Caco-2 (cell line): ENCODE measurements at regions not wholly inside any gene's neighbourhood (a gene's known extent, or its start where the extent isn't known, plus 50 kb on each side); places are given as distances from the start of the nearest gene placed in this dataset.

Source experiments
- BruUV-seq: library from RNA; stranded (reverse); fragments of 400-500 nt; replicated peaks from 2 replicates; lab custom pipeline; 2021; lab: Mats Ljungman, UMichigan
- CTCF ChIA-PET: fragments of 300-600 bp; sonication (Branson Sonifier 250); formaldehyde crosslinking; loops from one replicate; lab custom pipeline; 2022; ENCODE audit warnings: antibody characterized with exemption; lab: Charles Lee
- POLR2A ChIA-PET: fragments of 300-600 bp; sonication (Branson Sonifier 250); formaldehyde crosslinking; loops from one replicate; lab custom pipeline; 2022; ENCODE audit warnings: antibody characterized with exemption; lab: Charles Lee
- DNase-seq, 2 experiments: peaks; one replicate each; pipeline versions ENCODE4 v3.0.0 to v3.0.0-alpha.2; 2020 to 2022
- H3K27me3 ChIP-seq: replicated peaks from 2 replicates; pipeline ENCODE4 v1.6.0; 2011; ENCODE audit warnings: low read length; ENCODE audit not compliant: control insufficient read depth, insufficient read depth
- H3K36me3 ChIP-seq: 2 replicates; pipeline ENCODE4 v1.5.1; 2011; ENCODE audit warnings: low read length; ENCODE audit not compliant: control insufficient read depth, insufficient read depth
- H3K4me1 ChIP-seq: fragments of 250-450 bp; sonication (Bioruptor Pico); 2 replicates; pipeline ENCODE4 v1.5.1; 2020; ENCODE audit warnings: mild to moderate bottlenecking
- H3K4me3 ChIP-seq: 2 replicates; pipeline ENCODE4 v1.5.1; 2011; ENCODE audit warnings: low read depth, mild to moderate bottlenecking, control low read depth, low read length
- H3K9me3 ChIP-seq: fragments of 250-450 bp; sonication (Bioruptor Pico); 2 replicates; pipeline ENCODE4 v1.5.1; 2020; ENCODE audit warnings: mild to moderate bottlenecking, moderate library complexity
- H3K27ac Mint-ChIP-seq: one replicate; pipeline ENCODE4 v1.8.0; 2022; ENCODE audit warnings: mixed read lengths; ENCODE audit not compliant: unreplicated experiment
- H3K27me3 Mint-ChIP-seq: one replicate; pipeline ENCODE4 v1.8.0; 2022; ENCODE audit warnings: mixed read lengths; ENCODE audit not compliant: insufficient read depth, unreplicated experiment
- H3K36me3 Mint-ChIP-seq: one replicate; pipeline ENCODE4 v1.8.0; 2022; ENCODE audit warnings: mild to moderate bottlenecking, mixed read lengths; ENCODE audit not compliant: insufficient read depth, unreplicated experiment
- H3K4me1 Mint-ChIP-seq: one replicate; pipeline ENCODE4 v1.8.0; 2022; ENCODE audit warnings: low read depth, mixed read lengths; ENCODE audit not compliant: unreplicated experiment
- H3K4me3 Mint-ChIP-seq: one replicate; pipeline ENCODE4 v1.8.0; 2022; ENCODE audit warnings: mild to moderate bottlenecking, moderate library complexity, mixed read lengths; ENCODE audit not compliant: unreplicated experiment
- H3K9me3 Mint-ChIP-seq: one replicate; pipeline ENCODE4 v1.8.0; 2022; ENCODE audit warnings: mixed read lengths; ENCODE audit not compliant: unreplicated experiment
- intact Hi-C: fragments of 100-400 bp; cut with micrococcal nuclease; formaldehyde crosslinking; loops from one replicate; pipeline ENCODE4 v1.10.0; 2022; ENCODE audit not compliant: unreplicated experiment
- TF ChIP-seq, protein P1 (sequence below), 2 experiments: fragments of 200-600 bp in 1 of 2; IDR thresholded peaks; 1 replicate in 1 of 2; 2 replicates in 1 of 2; pipeline versions ENCODE4 v1.5.1 to v1.8.0; 2011 to 2022; ENCODE audit warnings: antibody characterized with exemption in 1 of 2, control low read depth in 1 of 2, inconsistent platforms in 1 of 2, low read depth in 1 of 2, low read length in 1 of 2, mild to moderate bottlenecking in 1 of 2, moderate library complexity in 1 of 2; ENCODE audit not compliant: insufficient read depth in 1 of 2, severe bottlenecking in 1 of 2, unreplicated experiment in 1 of 2

DNA sequence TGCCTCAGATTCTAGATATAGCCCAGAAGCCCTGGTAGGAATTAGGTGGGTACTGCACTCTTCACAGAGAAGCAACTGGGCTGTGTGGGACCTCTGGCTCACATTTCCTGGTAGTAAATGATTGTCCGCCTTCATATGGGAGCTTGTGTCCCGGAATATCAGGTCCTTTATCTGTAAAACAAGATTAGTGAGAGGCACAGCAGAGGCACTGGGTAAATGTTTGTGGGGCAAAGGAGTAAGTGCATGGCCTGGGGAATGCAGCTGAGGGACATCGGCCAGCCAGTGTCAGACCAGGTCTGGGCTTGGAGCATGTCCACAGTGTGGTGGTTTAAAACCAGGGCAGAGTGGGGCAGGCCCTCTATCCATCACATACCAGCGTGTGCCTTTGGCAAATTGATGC lies 323.3 kb upstream of the ZMIZ1 start:
- H3K4me1 ChIP-seq: peaks cover 52% of the 10 kb centered on the region
- TF ChIP-seq, protein P1, sequence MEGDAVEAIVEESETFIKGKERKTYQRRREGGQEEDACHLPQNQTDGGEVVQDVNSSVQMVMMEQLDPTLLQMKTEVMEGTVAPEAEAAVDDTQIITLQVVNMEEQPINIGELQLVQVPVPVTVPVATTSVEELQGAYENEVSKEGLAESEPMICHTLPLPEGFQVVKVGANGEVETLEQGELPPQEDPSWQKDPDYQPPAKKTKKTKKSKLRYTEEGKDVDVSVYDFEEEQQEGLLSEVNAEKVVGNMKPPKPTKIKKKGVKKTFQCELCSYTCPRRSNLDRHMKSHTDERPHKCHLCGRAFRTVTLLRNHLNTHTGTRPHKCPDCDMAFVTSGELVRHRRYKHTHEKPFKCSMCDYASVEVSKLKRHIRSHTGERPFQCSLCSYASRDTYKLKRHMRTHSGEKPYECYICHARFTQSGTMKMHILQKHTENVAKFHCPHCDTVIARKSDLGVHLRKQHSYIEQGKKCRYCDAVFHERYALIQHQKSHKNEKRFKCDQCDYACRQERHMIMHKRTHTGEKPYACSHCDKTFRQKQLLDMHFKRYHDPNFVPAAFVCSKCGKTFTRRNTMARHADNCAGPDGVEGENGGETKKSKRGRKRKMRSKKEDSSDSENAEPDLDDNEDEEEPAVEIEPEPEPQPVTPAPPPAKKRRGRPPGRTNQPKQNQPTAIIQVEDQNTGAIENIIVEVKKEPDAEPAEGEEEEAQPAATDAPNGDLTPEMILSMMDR (IDR thresholded peaks at IDR 0.05; ENCODE audit: insufficient read depth in 1 of 2, low read depth in 1 of 2, low read length in 1 of 2, severe bottlenecking in 1 of 2, unreplicated experiment in 1 of 2): no peak

DNA sequence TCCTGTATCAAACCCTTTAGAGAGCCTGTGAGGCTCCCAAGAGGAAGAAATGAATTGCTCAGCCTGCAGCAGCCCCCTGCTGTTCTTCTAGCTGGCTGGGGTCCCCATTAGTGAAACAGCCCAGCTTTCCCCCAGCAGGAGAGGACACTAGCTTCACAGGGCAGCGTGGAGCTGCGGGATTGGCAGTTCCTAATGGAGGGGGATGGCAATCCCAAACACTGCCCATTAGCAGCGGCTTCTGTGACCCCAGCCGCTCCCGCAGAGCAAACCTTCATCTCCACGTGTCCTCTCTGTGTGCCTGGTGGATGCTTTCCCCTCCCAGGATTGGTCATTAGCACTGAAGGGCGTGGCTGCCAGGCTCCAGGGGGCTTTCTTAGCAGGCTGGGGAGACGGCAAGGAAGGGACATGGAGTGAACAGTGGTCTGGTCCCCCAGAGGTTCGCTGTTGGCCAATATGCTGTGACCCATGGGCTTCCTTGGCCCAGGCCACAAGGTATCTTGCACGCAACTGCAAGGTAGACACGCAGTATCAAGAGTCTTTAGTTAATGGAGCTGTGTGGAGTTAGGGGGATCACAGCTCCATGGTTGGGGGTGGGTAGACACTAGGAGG lies 322.5 kb upstream of the ZMIZ1 start:
- no TSS peak for BruUV-seq

More for the DNA sequence above, 323.3 kb upstream of the ZMIZ1 start:
- no TSS peak for BruUV-seq
- Mint-ChIP-seq H3K9me3 (peaks cover 16% of the 10 kb centered on the region), H3K4me3 (peak overlapping the region; percentile 36), H3K36me3 (no peaks in the 10 kb centered on the region), H3K27ac (peak overlapping the region; percentile 86), H3K4me1 (peaks cover 51% of the 10 kb centered on the region), H3K27me3 (no peaks in the 10 kb centered on the region)
- peak; percentile 82 to 91 for DNase-seq
- intact Hi-C loops: loop anchor here (1.0 to 2.0 kb wide), 2 partner anchors 157 to 321 kb away; no protein-coding TSS in a partner anchor
- H3K4me3 ChIP-seq: no peak overlapping the region
- POLR2A ChIA-PET: interaction anchor here (1.0 kb wide), 1 partner anchor 156 kb away, joined by 3 read pairs; no protein-coding TSS in a partner anchor
- no peaks in the 10 kb centered on the region for H3K27me3 ChIP-seq
- CTCF ChIA-PET: interaction anchor here (0.6 to 1.3 kb wide), 4 partner anchors 80 to 322 kb away, joined by 3 to 5 read pairs (median 4); no protein-coding TSS in a partner anchor
- H3K36me3 ChIP-seq: no peaks in the 10 kb centered on the region
- no peaks in the 10 kb centered on the region for H3K9me3 ChIP-seq

DNA sequence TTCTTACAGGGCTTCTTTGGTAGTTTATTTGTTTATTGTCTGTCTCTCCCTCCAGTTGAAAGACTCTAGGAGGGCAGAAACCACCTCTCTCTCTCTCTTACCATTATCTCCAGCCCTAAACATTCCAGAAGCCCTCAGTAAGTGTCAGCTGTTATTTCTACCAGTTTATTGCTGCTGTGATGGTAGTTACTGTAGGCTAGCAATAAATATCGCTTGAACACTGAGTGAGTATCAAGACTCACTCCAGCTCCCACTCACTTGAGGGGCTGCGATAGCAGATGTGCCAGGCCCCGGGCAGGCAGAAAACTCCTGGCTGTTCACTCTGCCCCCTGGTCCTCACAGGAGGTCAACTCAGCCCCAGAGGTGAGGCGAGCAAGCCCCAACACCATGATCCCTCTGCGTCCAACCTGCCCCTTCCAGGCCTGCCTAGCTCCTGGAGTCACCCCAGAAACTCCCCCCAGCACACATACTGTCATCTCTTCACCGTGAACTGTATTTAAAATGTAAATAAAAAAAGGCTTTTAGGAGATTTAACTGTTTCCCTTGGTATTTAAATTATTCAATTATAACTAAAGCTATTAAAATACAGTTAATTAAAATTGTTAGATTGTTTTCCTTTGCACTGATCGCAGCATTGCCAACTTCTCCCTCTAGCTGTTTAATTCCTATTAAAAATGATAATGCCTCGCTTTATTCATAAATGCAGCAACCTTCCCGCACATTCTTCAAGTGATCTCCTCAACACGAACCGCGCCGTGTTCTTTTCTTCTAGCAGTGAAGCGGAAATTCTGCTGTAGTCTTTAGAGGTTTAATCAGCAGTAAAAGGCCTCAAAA lies 321.1 kb upstream of the ZMIZ1 start:
- TF ChIP-seq, protein P1 (IDR thresholded peaks at IDR 0.05; ENCODE audit: insufficient read depth in 1 of 2, low read depth in 1 of 2, low read length in 1 of 2, severe bottlenecking in 1 of 2, unreplicated experiment in 1 of 2): no peak
- Histone ChIP-seq H3K9me3 (no peaks in the 10 kb centered on the region), H3K27me3 (no peaks in the 10 kb centered on the region), H3K36me3 (no peaks in the 10 kb centered on the region), H3K4me3 (no peak overlapping the region), H3K4me1 (peaks cover 44% of the 10 kb centered on the region)
- ChIA-PET POLR2A (no interaction called here), CTCF (no interaction called here)
- Mint-ChIP-seq H3K27ac (peak overlapping the region; percentile 86), H3K27me3 (no peaks in the 10 kb centered on the region), H3K9me3 (peaks cover 16% of the 10 kb centered on the region), H3K4me1 (peaks cover 37% of the 10 kb centered on the region), H3K36me3 (no peaks in the 10 kb centered on the region), H3K4me3 (no peak overlapping the region)
- intact Hi-C loops: no loop called here
- DNase-seq: no peak
- BruUV-seq: no TSS peak

More for the DNA sequence above, 322.5 kb upstream of the ZMIZ1 start:
- no peaks in the 10 kb centered on the region for H3K9me3 ChIP-seq
- intact Hi-C loops: no loop called here
- H3K9me3 Mint-ChIP-seq: peaks cover 16% of the 10 kb centered on the region
- TF ChIP-seq, protein P1 (IDR thresholded peaks at IDR 0.05; ENCODE audit: insufficient read depth in 1 of 2, low read depth in 1 of 2, low read length in 1 of 2, severe bottlenecking in 1 of 2, unreplicated experiment in 1 of 2): no peak
- peaks cover 50% of the 10 kb centered on the region for H3K4me1 ChIP-seq
- POLR2A ChIA-PET: no interaction called here
- peaks cover 49% of the 10 kb centered on the region for H3K4me1 Mint-ChIP-seq
- H3K4me3 Mint-ChIP-seq: peak overlapping the region; percentile 36
- no peaks in the 10 kb centered on the region for H3K27me3 Mint-ChIP-seq
- H3K36me3 Mint-ChIP-seq: no peaks in the 10 kb centered on the region
- CTCF ChIA-PET: no interaction called here
- peak overlapping the region; percentile 86 for H3K27ac Mint-ChIP-seq
- H3K36me3 ChIP-seq: no peaks in the 10 kb centered on the region
- H3K27me3 ChIP-seq: no peaks in the 10 kb centered on the region
- H3K4me3 ChIP-seq: no peak overlapping the region
- DNase-seq: no peak
